DND-41 (cell line): ENCODE measurements at regions not wholly inside any gene's neighbourhood (a gene's known extent, or its start where the extent isn't known, plus 50 kb on each side); places are given as distances from the start of the nearest gene placed in this dataset.

Experiments used
- ATAC-seq: fragments of 200-7000 bp; cut with Tn5 transposase; 3 replicates; pipeline ENCODE4 v1.9.1; 2021; ENCODE audit warnings: low read depth; ENCODE audit not compliant: insufficient read depth
- DNase-seq: peaks from one replicate; pipeline ENCODE4 v3.0.0-alpha.2; 2020
- H2AFZ ChIP-seq: 2 replicates; pipeline ENCODE4 v1.6.0; 2012; ENCODE audit warnings: low read depth, low read length
- H3K27ac ChIP-seq: 2 replicates; pipeline ENCODE4 v1.5.1; 2012; ENCODE audit warnings: low read length, inconsistent platforms
- H3K27me3 ChIP-seq: fragments of 200-600 bp; sonication (generic); 2 replicates; pipeline ENCODE4 v1.6.0; 2012; ENCODE audit warnings: low read length, mild to moderate bottlenecking, inconsistent platforms; ENCODE audit not compliant: insufficient read depth, poor library complexity
- H3K36me3 ChIP-seq: 2 replicates; pipeline ENCODE4 v1.5.1; 2012; ENCODE audit warnings: low read length, inconsistent platforms; ENCODE audit not compliant: insufficient read depth
- H3K4me1 ChIP-seq: 2 replicates; pipeline ENCODE4 v1.5.1; 2012; ENCODE audit warnings: mild to moderate bottlenecking, low read length; ENCODE audit not compliant: insufficient read depth
- H3K4me2 ChIP-seq: 2 replicates; pipeline ENCODE4 v1.6.0; 2012; ENCODE audit warnings: mild to moderate bottlenecking, moderate library complexity, low read length, inconsistent platforms; ENCODE audit not compliant: insufficient read depth
- H3K4me3 ChIP-seq, 2 experiments: fragments of 200-600 bp in 1 of 2; shearing (Covaris generic) in 1 of 2; 2 replicates each; pipeline ENCODE4 v1.5.1; 2012 to 2016; ENCODE audit warnings: inconsistent platforms in 2 of 2, low read length in 2 of 2, mild to moderate bottlenecking in 2 of 2, low read depth in 1 of 2, moderate library complexity in 1 of 2
- H3K79me2 ChIP-seq: 2 replicates; pipeline ENCODE4 v1.6.0; 2012; ENCODE audit warnings: low read length, inconsistent platforms; ENCODE audit not compliant: insufficient read depth
- H3K9ac ChIP-seq: 2 replicates; pipeline ENCODE4 v1.6.0; 2012; ENCODE audit warnings: low read depth, mild to moderate bottlenecking, inconsistent platforms, low read length, moderate library complexity
- H3K9me3 ChIP-seq: 2 replicates; pipeline ENCODE4 v1.5.1; 2012; ENCODE audit warnings: low read length, moderate library complexity, mild to moderate bottlenecking, inconsistent platforms; ENCODE audit not compliant: insufficient read depth, severe bottlenecking
- H4K20me1 ChIP-seq: 2 replicates; pipeline ENCODE4 v1.6.0; 2012; ENCODE audit warnings: low read length; ENCODE audit not compliant: insufficient read depth
- CTCF ChIP-seq: IDR thresholded peaks from 2 replicates; pipeline ENCODE4 v1.5.1; 2012; ENCODE audit warnings: borderline replicate concordance, low read length, moderate library complexity, mild to moderate bottlenecking; ENCODE audit not compliant: poor library complexity, severe bottlenecking; ENCODE audit errors: extremely low read depth
- EZH2 ChIP-seq: IDR thresholded peaks from 3 replicates; pipeline ENCODE4 v1.6.1; 2012; ENCODE audit warnings: borderline replicate concordance, low read depth, mild to moderate bottlenecking, moderate library complexity, low read length, inconsistent platforms; ENCODE audit not compliant: severe bottlenecking

GRCh38 chrX:81377329-81377728 is 175.4 kb downstream of the SH3BGRL start:
- Histone ChIP-seq H3K36me3 (no peaks in the 10 kb centered on the region), H3K4me1 (no peaks in the 10 kb centered on the region), H3K27me3 (no peaks in the 10 kb centered on the region), H3K79me2 (no peaks in the 10 kb centered on the region), H2AFZ (no peak overlapping the region), H4K20me1 (no peaks in the 10 kb centered on the region), H3K9ac (no peak overlapping the region), H3K9me3 (no peaks in the 10 kb centered on the region), H3K27ac (no peak overlapping the region), H3K4me2 (no peak overlapping the region), H3K4me3 (no peak overlapping the region)
- DNase-seq: no peak
- ATAC-seq: no peak
- TF ChIP-seq EZH2: no peak
- TF ChIP-seq CTCF: peak; percentile 63

DNA sequence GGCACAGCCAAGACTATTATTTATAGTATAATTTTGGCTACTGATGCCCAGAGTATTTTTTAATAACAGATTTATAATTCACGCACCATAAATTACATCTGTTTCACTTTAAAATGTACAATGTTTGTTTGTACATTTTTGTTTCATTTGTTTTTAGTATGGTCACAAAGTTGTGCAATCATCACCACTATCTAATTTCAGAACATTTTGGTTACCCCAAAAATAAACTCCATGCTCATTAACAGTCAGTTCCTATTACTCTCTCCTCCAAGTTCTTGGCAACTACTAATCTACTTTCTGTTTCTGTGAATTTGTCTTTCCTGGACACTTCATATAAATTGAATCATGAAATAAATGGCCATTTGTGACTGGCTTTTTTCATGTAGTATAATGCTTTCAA is 176.7 kb downstream of the SH3BGRL start:
- Histone ChIP-seq H4K20me1 (no peaks in the 10 kb centered on the region), H3K4me3 (no peak overlapping the region), H3K4me2 (no peak overlapping the region), H3K27ac (no peak overlapping the region), H3K9ac (no peak overlapping the region), H3K79me2 (no peaks in the 10 kb centered on the region), H3K27me3 (no peaks in the 10 kb centered on the region), H3K4me1 (no peaks in the 10 kb centered on the region), H3K36me3 (no peaks in the 10 kb centered on the region), H2AFZ (no peak overlapping the region), H3K9me3 (no peaks in the 10 kb centered on the region)
- DNase-seq (no peak), ATAC-seq (no peak)
- TF ChIP-seq CTCF: no peak
- no peak for TF ChIP-seq EZH2

GRCh38 chrX:81390237-81390636 is 188.3 kb downstream of the SH3BGRL start:
- DNase-seq (no peak), ATAC-seq (no peak)
- no peak for TF ChIP-seq EZH2
- TF ChIP-seq CTCF: no peak
- no peaks in the 10 kb centered on the region for H3K9me3 ChIP-seq
- H3K27ac ChIP-seq: no peak overlapping the region
- H3K9ac ChIP-seq: no peak overlapping the region
- no peaks in the 10 kb centered on the region for H4K20me1 ChIP-seq
- no peaks in the 10 kb centered on the region for H3K36me3 ChIP-seq
- no peaks in the 10 kb centered on the region for H3K79me2 ChIP-seq
- H3K4me1 ChIP-seq: no peaks in the 10 kb centered on the region
- no peak overlapping the region for H3K4me3 ChIP-seq
- H2AFZ ChIP-seq: no peak overlapping the region
- no peaks in the 10 kb centered on the region for H3K27me3 ChIP-seq
- no peak overlapping the region for H3K4me2 ChIP-seq

GRCh38 chrX:81392396-81392795 is 190.5 kb downstream of the SH3BGRL start:
- Histone ChIP-seq H4K20me1 (no peaks in the 10 kb centered on the region), H3K4me1 (no peaks in the 10 kb centered on the region), H3K36me3 (no peaks in the 10 kb centered on the region), H3K79me2 (no peaks in the 10 kb centered on the region), H2AFZ (no peak overlapping the region), H3K4me2 (no peak overlapping the region), H3K9me3 (no peaks in the 10 kb centered on the region), H3K4me3 (no peak overlapping the region), H3K27ac (no peak overlapping the region), H3K27me3 (no peaks in the 10 kb centered on the region), H3K9ac (no peak overlapping the region)
- ATAC-seq (no peak), DNase-seq (no peak)
- no peak for TF ChIP-seq EZH2
- no peak for TF ChIP-seq CTCF
